HG02763 (cell line): ENCODE measurements at regions not wholly inside any gene's neighbourhood (a gene's known extent, or its start where the extent isn't known, plus 50 kb on each side); places are given as distances from the start of the nearest gene placed in this dataset.

Experiments
- ATAC-seq: cut with Tn5 transposase; IDR thresholded peaks from one replicate; pipeline ENCODE4 v1.9.1; 2021; ENCODE audit warnings: mild to moderate bottlenecking, moderate library complexity; ENCODE audit not compliant: unreplicated experiment

DNA sequence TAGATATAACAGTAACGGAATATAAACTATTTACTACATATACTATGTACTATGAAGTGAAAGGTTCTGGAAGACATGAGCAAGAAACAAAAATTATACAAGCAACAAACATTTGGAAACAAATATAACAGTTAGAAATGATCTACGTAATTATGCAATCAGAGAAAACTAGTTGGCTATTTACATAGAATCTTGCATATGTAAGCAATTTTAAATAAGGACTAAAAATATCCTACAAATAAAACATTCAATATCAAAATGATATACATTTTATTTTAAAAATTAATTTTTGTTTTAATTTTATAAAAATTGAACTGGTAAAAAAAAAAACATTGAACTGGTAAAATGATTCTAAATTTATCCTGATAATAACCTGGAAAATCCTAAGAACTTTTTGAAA is 642.5 kb upstream of the PCDH10 start:
- no peak for ATAC-seq

DNA sequence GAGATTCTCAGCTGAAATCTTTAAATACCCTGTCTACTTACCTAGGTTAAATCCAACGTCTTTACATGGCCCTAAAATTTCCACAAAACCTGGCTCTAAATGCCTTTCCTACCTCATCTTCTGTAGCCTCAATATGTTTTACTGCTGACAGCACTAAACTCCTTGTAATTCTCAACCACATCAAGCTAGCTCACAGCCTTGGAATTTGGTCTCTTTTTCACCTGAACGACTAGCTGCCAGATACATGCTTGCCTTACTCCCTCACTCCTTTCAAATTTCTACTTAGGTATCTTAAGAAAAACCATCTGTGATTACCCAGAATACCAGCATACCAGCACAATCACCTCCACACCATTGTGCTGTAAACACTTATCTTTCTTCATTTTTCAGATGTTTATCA is 635.6 kb upstream of the PCDH10 start:
- ATAC-seq = no peak

DNA sequence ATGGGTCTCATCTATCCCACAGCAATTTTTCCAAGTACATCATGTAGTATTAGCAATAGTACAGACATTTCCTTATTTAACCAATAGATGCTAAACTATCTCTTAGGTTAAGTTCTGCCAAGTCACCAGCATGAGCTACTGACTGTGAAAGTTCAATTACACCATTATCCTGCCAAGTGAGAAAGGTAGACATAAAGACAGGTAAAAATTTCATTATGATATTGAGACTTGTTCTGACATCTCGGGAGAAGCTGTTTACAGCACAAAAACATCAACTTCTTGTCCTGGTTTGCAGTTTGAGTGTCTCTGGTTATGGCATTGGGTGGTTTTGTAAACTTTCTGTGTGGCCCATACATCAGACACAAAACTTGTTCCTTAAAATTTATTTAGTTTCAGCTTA is 622.4 kb upstream of the PCDH10 start:
- ATAC-seq = no peak

DNA sequence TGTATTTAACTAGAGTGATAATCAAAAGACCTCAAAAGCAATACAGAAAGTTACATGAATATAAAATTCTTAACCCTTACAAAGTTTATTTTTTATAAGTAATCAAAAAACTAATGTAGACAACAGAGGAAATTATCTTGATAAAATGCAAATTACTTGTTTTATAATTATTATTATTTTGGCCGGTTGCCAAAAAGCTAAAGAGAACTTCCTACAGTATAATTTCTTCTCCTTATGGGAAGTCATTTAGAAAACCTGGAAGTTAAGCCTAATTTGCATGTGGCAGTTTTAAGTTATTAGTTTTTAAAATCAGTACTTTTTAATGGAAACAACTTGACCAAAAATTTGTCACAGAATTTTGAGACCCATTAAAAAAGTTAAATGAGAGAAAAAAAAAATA is 621.3 kb upstream of the PCDH10 start:
- no peak for ATAC-seq

DNA sequence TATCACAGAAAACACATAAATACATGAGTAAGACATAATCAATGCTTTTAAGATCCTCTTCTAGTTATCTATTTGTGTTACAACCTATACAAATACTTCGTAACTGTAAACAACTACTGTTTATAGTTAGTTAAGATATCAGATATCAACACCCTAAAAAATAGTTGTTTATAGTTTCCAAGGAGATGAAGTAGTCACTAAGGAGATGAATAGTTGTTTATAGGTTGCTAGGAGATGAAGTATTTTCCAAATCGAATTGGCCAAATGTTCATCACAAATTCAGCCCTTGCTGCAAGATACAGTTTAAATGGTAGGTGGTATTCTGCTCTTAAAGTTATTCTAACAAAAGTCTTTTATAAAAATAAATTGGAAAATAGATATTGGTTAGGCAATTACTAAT is 618.2 kb upstream of the PCDH10 start:
- no peak for ATAC-seq

DNA sequence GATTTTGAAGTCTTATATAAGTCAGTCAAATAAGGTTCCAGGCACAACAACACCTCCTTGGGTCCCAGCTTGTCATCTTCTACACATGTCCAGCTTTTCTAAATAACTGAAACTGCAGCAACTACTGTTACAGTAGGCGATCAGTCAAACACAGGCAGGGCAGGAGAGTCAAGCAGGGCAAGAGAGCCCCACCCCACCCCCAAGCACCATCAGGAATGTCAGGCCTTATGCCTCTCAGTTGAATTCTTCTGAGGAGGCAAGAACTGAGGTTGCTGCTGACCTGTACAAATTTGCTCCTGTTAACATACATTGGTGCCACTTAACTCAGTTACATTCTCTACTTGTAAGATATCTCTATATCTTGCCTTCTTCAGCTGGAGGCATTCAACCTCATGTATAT is 608.8 kb upstream of the PCDH10 start:
- ATAC-seq = no peak

DNA sequence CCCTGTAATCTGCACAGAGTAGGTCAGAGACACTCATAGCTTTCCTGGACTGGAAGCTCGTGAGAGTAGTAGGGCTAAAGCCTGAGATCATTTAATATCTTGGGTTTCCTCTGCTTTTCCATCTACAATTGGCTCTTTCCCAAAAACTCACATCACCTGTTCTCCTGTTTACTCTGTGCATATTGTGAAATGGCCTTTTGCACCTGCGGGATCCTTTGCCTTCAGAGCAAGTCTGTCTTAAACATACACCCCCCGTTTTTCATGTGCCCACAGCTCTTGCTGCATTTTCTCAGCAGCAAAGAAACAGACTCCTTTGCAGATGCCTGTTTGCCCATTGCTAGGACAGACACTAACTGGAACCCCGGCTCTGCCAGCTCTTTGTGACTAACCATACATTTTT is 608.3 kb upstream of the PCDH10 start:
- no peak for ATAC-seq

DNA sequence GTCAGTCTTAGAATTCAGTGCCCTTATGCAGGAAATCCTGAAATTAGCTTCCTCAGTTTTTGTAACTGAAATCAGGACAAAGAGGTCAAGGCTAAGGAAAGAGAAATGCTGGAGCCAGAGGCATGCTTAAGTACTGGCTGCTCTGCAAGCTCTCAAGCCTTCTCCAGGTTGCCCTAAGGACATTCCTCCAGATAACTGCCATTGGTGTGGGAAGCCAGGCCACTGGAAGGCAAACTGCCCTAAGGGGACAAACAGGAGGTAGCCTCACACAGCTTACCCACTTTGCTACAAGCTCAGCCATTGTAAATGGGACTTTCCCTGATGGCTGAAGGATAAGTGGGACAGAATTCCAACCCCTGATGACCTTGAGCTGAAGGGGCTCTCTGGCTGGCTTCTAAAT is 606.9 kb upstream of the PCDH10 start:
- no peak for ATAC-seq

DNA sequence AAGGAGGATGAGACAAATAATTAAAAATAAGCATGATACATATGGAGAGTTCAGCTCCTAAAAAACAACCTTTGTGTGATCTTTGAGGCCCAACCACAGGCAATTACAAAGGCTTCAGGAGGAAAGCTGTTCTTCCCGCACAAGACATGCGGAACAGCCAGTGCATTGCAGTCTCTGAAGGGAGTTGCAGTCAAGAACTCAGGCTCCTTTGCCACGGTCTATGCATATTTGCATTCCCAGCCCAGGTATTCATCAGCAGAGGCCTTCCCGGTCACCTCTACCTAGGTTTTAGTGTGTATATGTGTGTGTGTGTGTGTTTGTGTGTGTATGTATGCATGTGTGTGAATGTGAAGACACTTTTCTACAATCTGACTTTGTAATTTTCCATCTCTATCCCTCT is 600.6 kb upstream of the PCDH10 start:
- no peak for ATAC-seq

DNA sequence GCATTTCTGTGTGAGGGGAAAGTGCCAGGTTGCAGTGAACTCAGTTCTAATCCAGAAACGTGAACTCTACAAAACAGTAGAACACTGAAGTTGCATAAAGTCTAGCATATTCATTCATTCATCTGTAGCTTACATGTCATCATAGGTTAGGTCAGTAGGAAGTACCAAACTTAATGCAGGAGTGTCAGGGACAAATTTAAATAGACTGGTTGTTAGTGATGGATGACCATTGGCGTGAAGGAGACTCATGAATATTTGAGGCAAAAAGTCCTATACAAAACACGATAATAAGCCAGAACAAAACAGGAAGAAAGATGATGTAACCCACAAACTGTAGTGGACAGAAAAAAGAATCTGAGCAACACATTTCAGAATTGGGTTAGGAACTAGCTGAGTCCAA is 592.8 kb upstream of the PCDH10 start:
- no peak for ATAC-seq

DNA sequence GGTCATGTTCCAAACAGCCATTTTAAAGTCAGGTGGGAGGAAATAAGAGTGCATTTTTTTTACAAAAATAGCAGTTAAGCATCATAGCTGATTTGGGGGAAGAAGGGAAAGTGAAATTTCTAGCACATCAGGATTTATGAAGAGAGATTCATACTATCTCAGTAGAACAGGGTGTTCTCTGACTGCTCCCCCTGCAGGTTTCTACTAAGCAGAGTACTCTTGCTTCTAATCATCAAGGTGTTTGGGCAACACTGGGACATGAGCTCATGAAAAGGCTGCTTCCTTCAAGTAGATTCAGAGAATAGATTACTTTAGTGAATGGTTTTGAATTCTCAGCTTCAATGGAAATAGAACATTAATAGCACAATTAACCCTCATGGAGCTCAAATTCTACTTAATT is 591.4 kb upstream of the PCDH10 start:
- ATAC-seq = no peak

DNA sequence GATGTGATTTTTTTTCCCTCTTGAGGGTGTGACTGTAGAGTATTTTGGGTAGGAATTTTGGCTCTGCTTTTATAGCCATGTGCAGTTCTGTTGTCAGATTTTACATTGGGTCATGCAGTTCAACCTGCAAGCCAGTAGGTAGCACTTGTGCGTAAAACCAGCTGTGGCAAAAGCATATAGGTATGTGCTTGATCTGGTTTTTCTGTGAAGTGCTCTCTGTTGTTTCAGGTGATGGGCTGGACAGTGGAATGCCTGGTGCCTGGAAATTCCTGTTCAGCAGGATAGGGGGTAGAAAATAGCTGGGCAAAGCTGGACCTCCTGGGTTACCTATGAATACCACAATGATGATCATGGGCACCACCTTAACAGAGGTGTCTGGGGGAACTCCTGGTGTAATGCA is 584.2 kb upstream of the PCDH10 start:
- ATAC-seq = no peak

DNA sequence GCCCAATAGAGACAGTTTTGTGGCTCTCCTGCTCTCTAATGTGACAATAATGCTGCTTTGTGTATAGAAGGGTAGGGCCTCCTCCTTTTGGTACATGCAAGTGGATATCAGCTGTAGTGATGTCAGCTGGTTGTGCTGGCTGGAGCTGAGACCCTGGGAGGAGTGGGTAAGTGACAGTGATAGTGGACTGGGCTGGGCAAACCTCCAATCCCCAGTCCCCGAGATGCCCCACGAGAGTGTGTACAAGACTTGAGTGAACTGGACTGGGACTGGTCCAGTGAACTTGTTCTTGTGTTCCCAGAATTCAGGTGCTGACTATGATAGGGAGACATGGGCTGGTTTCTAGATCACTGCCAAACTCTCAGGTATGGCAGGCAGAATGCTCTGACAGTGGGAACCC is 583.6 kb upstream of the PCDH10 start:
- ATAC-seq = no peak

DNA sequence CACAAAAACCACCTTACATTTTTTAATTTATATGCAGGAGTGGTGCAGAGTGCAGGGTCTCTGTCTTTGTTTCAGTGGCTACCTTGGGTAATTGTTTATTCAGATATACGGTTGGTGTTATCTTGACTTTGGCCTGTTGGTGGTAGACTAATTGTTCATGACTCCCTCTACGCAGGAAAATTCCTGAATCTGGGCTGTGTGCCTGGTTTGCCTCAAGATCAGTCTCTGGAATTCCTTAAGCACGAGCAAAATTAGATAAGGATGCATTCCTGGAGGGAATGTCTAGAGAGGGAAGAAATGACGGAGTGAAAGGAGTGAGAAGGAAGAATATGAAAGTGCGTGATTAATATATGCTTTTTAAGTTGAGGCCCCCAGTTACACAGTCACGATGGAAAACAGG is 576.9 kb upstream of the PCDH10 start:
- ATAC-seq = no peak

DNA sequence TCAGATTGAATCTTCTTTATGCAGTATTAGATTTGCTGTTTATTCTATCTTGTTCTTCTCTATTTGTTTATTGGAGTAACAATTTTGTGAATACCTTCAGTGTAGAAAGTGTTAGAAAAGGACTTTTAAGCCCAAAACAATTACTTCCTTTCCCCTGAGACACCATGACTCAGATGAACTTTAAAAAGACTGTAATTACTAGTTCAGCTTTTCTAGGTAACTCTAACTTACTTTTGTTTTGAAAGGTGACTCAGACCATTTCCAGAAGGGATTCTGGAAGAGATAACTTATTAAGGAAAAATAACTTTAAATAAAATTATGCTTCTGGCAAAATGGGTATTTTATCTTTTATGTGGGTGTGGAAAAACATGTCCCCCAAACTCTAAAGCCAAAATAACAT is 561.5 kb upstream of the PCDH10 start:
- no peak for ATAC-seq

DNA sequence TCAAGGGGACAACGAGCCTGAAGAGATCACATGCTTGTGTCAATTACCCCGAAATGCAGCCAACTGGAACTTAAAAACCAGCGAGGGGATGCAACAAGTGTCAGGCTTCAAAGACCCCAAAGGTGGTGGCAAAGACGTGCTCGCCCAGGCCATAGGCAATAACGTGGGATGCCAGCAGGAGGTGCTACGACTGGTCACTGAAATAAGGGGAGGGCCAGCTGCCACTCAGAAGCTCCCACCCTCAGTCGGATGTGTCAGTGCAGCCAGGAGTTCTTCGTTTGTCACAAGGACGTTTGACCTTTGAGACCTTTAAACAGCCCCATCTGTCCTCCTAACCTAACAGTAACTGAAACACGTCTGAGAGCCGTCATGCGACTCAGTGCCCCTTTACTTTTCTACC is 556.8 kb upstream of the PCDH10 start:
- ATAC-seq = no peak

DNA sequence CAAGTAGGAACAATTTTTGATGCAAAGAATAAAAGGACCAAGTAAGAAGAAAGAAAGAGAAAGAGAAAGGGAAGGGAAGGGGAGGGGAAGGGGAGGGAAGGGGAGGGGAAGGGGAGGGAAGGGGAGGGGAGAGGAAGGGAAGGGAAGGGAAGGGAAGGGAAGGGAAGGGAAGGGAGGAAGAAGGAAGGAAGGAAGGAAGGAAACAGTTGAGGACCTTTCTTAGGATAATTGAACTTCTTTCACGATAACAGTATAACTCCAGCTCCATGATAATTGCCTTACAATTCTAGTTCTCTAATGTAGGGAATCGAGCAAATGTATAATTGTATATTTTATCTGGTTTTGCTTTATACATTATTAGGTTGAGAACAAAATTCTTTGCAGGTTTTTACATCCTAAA is 556.2 kb upstream of the PCDH10 start:
- ATAC-seq = no peak

DNA sequence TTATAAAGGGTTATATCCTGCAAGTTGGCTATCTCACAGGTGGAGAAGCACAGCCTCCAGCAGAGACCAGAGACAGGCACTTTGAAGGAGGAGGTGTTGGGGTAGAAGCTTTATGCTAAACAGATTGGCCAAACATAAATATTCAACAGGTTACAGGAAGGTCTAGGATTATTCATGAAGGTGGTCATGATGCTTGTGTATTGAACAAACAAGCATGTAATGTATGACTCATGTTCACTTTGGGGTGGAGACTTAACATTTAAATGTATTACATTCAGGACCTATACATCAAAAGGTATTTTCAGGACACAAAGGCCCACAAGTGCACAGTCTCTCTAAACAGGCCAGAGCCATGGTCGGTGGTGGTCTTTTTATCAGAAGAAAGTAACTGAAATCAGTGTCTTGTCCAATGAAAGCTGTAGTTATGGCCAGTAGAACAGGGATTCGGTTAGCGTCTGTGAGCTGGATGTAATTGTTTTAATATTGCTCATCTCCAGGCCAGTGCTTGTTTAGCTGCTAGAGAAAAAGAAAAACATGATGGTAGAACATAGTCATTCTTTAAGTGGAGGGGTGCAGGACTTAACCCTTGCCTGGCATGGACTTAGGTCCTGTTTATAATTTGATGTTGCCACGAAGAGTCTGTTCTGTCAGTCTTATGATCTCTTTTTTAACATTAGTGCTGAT is 555.2 kb upstream of the PCDH10 start:
- ATAC-seq = no peak

DNA sequence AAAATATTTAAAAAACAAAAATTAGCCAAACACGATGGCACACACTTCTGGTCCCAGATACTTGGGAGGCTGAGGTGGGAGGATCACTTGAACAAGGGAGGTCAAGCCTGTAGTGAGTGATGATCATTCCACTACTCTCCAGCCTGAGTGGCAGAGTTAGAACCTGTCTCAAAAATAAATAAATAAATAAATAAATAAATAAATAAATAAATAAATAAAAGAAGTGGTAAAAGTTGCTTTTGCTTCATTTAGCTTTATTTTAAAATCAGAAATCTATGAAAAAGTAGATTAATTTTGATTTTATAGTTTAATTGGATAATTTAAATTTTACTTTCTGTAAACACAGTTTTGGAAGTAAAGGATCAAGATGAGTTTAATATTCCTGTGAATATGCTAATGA is 552.9 kb upstream of the PCDH10 start:
- no peak for ATAC-seq

DNA sequence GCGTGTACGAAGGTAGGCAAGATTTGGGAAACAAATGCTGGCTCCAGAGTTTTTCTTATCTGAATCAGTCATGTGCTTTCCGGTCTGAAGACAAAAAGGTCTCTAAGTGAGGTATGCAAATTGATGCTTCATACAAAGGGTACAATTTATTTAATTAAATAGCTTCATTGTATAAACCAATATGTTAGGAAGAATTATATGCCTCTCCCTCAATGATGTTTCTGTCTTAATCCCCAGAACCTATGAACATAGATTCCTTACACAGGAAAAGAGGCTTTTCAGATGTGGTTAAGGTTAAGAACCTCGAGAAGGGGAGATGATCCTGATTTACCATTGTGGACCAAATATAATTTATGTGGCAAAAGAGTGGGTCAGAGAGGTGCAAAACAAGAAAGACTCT is 543.5 kb upstream of the PCDH10 start:
- no peak for ATAC-seq

DNA sequence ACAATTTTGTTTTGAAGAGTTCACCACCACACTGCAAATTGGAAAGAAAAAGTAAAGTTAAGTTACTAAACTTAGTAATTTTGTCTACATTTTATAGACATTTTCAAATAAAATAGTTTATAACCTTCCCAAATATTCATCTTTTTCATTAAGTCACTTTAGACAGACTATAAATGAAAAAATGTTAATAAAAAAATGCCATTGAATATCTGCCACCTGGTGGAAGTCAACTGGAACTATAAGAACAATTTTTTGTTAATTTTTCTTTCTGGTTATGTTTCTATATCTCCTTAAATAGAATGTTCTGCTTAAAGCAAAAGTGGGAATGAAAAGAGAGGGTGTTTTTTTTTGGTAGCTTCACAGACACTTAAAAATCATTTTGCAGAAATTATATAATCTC is 534.4 kb upstream of the PCDH10 start:
- no peak for ATAC-seq

DNA sequence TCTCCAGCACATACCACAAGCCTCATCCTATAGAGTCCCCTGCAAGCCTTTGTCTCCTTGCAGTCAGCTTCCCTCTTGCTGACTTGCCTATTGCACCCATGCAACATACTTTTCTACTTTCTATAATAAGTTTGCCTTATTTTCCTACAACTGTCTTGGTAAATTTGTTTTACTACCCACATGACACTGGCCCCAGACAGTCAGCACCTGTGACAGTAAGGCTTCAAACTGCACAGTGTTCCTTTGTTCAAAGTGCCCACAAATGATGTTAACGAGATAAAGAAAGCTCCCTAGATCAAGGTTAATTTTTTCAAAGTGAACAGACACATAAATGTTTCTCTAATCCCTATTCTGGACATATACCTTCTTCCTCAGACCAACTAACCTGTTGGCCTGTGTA is 529.1 kb upstream of the PCDH10 start:
- no peak for ATAC-seq

DNA sequence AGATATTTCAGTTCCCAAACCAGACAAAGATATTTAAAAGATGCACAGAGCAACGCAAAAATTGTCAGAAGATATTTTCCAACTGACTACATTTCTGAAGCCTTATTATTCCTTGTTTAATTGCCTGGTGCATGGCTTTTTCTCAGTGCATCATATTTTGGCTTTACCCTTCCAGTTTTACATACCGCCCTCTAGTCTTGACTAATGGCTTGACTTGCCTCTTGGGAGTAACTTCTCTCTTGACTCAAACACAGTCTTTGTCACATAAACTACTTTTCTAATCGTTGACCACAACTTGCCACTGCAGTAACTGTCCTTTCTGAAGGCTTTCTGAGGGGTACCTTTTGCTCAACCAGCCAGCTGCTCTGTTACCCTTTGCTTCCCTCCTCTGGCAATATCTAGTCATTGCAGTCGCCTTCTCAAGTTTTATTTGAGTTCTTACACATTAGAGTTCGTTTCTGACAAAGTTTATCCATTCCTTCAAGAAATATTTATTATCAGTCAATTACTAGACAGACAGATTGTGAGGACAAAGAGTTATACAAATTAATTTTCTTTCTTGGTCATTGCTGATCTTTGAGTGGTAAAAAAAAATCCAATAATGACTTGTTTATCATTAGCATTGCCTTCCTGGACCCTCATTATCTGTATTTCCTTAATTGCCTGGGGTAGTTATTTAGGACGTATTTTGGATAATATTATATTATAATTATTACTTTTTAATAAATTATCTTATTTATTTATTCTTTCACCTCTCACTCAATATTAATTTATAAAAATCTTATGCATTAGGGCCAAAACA is 506.9 kb upstream of the PCDH10 start:
- ATAC-seq = no peak
